ENCODE measurements at regions not wholly inside any gene's neighbourhood (a gene's known extent, or its start where the extent isn't known, plus 50 kb on each side); places are given as distances from the start of the nearest gene placed in this dataset.

DNA sequence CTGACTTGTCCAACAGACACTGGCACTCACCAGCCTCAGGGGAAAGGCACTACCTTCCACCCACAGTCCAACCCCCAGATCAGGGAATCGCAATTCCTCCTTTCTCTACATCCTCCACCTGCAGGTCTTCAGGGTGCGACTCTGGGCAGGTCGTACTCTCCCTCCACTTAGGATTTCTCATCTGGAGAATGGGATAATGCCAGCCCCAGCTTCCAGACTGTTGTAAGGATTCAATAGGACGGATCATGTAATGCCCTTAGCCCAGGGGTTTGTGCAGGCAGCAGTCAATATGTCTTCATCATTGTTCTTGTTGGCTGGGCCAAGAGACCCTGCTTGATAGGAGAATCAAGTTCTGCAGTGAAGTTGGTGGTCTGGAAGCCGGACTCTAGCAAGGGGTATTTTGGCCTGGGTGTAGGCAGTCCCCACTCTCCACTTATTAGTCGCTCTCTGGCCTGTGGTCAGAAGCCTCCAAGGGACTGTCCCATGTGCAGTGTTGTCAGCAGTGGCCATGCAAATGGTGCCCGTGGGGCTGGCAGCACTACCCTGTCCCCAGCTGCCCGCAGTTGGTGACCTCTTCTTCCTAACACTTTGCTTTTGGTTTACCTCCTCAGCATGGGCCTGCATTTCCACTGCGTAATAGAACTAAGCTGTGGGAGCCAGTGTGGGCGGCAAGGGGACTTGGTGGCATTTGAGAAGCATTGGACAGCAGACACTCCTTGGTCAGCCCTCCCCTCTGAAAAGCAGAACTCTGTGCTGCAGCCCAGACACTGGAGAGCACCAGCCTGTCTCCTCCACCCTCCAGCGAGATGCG lies 172.4 kb upstream of the HS6ST1 start (continued):
- TF ChIP-seq, protein P1, sequence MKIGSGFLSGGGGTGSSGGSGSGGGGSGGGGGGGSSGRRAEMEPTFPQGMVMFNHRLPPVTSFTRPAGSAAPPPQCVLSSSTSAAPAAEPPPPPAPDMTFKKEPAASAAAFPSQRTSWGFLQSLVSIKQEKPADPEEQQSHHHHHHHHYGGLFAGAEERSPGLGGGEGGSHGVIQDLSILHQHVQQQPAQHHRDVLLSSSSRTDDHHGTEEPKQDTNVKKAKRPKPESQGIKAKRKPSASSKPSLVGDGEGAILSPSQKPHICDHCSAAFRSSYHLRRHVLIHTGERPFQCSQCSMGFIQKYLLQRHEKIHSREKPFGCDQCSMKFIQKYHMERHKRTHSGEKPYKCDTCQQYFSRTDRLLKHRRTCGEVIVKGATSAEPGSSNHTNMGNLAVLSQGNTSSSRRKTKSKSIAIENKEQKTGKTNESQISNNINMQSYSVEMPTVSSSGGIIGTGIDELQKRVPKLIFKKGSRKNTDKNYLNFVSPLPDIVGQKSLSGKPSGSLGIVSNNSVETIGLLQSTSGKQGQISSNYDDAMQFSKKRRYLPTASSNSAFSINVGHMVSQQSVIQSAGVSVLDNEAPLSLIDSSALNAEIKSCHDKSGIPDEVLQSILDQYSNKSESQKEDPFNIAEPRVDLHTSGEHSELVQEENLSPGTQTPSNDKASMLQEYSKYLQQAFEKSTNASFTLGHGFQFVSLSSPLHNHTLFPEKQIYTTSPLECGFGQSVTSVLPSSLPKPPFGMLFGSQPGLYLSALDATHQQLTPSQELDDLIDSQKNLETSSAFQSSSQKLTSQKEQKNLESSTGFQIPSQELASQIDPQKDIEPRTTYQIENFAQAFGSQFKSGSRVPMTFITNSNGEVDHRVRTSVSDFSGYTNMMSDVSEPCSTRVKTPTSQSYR (CRISPR knock-in tag; IDR thresholded peaks at IDR 0.05), result no peak
- TF ChIP-seq, protein P2, sequence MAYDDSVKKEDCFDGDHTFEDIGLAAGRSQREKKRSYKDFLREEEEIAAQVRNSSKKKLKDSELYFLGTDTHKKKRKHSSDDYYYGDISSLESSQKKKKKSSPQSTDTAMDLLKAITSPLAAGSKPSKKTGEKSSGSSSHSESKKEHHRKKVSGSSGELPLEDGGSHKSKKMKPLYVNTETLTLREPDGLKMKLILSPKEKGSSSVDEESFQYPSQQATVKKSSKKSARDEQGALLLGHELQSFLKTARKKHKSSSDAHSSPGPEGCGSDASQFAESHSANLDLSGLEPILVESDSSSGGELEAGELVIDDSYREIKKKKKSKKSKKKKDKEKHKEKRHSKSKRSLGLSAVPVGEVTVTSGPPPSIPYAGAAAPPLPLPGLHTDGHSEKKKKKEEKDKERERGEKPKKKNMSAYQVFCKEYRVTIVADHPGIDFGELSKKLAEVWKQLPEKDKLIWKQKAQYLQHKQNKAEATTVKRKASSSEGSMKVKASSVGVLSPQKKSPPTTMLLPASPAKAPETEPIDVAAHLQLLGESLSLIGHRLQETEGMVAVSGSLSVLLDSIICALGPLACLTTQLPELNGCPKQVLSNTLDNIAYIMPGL (CRISPR knock-in tag; IDR thresholded peaks at IDR 0.05), result no peak
- TF ChIP-seq, protein P3, sequence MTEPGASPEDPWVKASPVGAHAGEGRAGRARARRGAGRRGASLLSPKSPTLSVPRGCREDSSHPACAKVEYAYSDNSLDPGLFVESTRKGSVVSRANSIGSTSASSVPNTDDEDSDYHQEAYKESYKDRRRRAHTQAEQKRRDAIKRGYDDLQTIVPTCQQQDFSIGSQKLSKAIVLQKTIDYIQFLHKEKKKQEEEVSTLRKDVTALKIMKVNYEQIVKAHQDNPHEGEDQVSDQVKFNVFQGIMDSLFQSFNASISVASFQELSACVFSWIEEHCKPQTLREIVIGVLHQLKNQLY (CRISPR knock-in tag; IDR thresholded peaks at IDR 0.05), result no peak
- TF ChIP-seq ZNF396 (CRISPR knock-in tag; IDR thresholded peaks at IDR 0.05; ENCODE audit: borderline replicate concordance) (no peak), ZNF219 (CRISPR knock-in tag; IDR thresholded peaks at IDR 0.05; ENCODE audit: borderline replicate concordance) (no peak), NR2C2 (CRISPR knock-in tag; IDR thresholded peaks at IDR 0.05) (no peak)

DNA sequence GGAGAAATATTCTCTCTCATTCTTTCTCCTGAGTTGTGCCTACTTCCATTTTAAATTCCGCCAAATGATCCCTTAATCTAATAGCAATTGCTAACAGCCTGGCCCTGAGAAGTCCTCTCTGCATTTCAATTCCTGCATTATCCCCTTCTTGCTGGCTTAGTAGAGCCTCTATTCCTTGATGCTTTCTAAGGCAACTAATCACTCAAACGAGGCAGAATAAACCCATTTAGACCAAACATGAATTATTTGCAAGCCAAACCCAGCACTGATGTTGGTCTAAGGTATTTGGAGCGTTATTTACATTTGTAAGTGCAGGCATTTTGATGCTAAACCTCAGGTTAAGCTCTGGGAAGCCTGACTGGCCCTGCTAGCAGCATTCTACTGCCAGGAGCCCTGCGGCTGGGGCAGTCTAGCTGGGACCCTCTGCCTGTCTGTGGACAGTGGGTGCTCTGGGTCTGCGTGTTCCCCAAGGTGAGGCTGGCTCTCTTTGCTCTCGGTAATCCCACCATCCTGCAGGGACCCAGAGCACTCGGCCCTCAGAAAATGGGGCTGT lies 173.1 kb upstream of the HS6ST1 start:
- CTCF ChIA-PET, result interaction anchor here (0.6 to 1.2 kb wide), 2 partner anchors 153 to 171 kb away, joined by 3 to 4 read pairs; no protein-coding TSS in a partner anchor
- Mint-ChIP-seq H3K4me3 (peak overlapping the region; percentile 39), H3K36me3 (no peaks in the 10 kb centered on the region), H3K9me3 (no peaks in the 10 kb centered on the region), H3K4me1 (peaks cover 68% of the 10 kb centered on the region), H3K27me3 (ENCODE audit: low read depth) (no peaks in the 10 kb centered on the region; the same call in 1 of the 2 replicates), H3K27ac (peak overlapping the region; percentile 94)
- POLR2A ChIA-PET, result no interaction called here
- TF ChIP-seq FOXK1 (CRISPR knock-in tag; IDR thresholded peaks at IDR 0.05) (0 out of 2 replicates have a peak, but pooled peaks have one; percentile 30), ZNF121 (CRISPR knock-in tag; IDR thresholded peaks at IDR 0.05) (peak; percentile 99), TEAD1 (CRISPR knock-in tag; IDR thresholded peaks at IDR 0.05) (peak; percentile 53), NR2C2 (CRISPR knock-in tag; IDR thresholded peaks at IDR 0.05) (no peak), ZNF263 (CRISPR knock-in tag; IDR thresholded peaks at IDR 0.05; ENCODE audit: low read depth) (no peak), SMAD3 (CRISPR knock-in tag; IDR thresholded peaks at IDR 0.05; ENCODE audit: borderline replicate concordance) (0 out of 2 replicates have a peak, but pooled peaks have one; percentile 23)
- TF ChIP-seq, protein P4, sequence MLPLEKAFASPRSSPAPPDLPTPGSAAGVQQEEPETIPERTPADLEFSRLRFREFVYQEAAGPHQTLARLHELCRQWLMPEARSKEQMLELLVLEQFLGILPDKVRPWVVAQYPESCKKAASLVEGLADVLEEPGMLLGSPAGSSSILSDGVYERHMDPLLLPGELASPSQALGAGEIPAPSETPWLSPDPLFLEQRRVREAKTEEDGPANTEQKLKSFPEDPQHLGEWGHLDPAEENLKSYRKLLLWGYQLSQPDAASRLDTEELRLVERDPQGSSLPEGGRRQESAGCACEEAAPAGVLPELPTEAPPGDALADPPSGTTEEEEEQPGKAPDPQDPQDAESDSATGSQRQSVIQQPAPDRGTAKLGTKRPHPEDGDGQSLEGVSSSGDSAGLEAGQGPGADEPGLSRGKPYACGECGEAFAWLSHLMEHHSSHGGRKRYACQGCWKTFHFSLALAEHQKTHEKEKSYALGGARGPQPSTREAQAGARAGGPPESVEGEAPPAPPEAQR (CRISPR knock-in tag; IDR thresholded peaks at IDR 0.05), result no peak
- TF ChIP-seq, protein P5, sequence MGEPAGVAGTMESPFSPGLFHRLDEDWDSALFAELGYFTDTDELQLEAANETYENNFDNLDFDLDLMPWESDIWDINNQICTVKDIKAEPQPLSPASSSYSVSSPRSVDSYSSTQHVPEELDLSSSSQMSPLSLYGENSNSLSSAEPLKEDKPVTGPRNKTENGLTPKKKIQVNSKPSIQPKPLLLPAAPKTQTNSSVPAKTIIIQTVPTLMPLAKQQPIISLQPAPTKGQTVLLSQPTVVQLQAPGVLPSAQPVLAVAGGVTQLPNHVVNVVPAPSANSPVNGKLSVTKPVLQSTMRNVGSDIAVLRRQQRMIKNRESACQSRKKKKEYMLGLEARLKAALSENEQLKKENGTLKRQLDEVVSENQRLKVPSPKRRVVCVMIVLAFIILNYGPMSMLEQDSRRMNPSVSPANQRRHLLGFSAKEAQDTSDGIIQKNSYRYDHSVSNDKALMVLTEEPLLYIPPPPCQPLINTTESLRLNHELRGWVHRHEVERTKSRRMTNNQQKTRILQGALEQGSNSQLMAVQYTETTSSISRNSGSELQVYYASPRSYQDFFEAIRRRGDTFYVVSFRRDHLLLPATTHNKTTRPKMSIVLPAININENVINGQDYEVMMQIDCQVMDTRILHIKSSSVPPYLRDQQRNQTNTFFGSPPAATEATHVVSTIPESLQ (CRISPR knock-in tag; IDR thresholded peaks at IDR 0.05), result no peak
- TF ChIP-seq, protein P6, sequence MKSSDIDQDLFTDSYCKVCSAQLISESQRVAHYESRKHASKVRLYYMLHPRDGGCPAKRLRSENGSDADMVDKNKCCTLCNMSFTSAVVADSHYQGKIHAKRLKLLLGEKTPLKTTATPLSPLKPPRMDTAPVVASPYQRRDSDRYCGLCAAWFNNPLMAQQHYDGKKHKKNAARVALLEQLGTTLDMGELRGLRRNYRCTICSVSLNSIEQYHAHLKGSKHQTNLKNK (CRISPR knock-in tag; IDR thresholded peaks at IDR 0.05), result no peak
- peak; percentile 78 for ATAC-seq
- DNase-seq (ENCODE audit: low spot score), result peak; percentile 33
